Choroid plexus epithelial cell (primary cell): ENCODE measurements at regions not wholly inside any gene's neighbourhood (a gene's known extent, or its start where the extent isn't known, plus 50 kb on each side); places are given as distances from the start of the nearest gene placed in this dataset.

Experiments used
- DNase-seq: peaks from one replicate; pipeline ENCODE4 v3.0.0-alpha.2; 2010; ENCODE audit warnings: low read depth
- H3K4me3 ChIP-seq: 2 replicates; pipeline ENCODE4 v1.5.1; 2011; ENCODE audit warnings: low read depth, mild to moderate bottlenecking, control low read depth, low read length, moderate library complexity
- TF ChIP-seq, protein P1 (sequence below): conservative IDR thresholded peaks from 2 replicates; pipeline ENCODE4 v1.5.1; 2011; ENCODE audit warnings: low read depth, mild to moderate bottlenecking, control low read depth, inconsistent platforms, low read length, moderate library complexity

DNA sequence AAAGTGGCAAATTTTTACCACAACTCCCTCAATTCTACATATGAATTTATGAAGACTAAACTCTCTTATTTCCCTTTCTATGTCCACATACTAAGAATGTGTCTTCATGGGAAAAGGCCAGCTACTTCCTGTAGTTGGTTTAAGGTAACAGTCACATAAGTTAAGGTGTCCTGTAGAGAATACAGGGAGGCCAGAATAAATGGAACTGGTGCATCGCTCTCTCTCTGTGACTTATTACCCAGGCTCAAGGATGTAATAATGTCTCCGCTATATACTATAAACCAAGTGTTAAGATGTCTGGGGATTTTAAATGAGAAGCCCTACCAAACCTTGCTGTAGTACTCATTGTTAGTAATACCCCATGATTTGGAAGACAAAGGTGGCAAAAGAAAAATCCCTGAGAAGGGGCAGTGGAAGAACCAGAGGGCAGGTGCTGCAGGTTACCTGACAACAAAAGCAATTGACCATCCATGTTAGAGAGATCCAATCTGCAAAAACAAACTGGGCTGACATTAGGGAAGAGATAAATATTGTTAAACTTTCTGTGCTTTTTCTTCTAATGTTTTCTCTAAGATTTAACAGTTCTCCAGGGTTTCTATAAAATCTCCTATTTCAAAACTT, 372.8 kb downstream of the TMX3 start:
- H3K4me3 ChIP-seq, result no peak overlapping the region
- TF ChIP-seq, protein P1, sequence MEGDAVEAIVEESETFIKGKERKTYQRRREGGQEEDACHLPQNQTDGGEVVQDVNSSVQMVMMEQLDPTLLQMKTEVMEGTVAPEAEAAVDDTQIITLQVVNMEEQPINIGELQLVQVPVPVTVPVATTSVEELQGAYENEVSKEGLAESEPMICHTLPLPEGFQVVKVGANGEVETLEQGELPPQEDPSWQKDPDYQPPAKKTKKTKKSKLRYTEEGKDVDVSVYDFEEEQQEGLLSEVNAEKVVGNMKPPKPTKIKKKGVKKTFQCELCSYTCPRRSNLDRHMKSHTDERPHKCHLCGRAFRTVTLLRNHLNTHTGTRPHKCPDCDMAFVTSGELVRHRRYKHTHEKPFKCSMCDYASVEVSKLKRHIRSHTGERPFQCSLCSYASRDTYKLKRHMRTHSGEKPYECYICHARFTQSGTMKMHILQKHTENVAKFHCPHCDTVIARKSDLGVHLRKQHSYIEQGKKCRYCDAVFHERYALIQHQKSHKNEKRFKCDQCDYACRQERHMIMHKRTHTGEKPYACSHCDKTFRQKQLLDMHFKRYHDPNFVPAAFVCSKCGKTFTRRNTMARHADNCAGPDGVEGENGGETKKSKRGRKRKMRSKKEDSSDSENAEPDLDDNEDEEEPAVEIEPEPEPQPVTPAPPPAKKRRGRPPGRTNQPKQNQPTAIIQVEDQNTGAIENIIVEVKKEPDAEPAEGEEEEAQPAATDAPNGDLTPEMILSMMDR, result no peak
- no peak for DNase-seq

DNA sequence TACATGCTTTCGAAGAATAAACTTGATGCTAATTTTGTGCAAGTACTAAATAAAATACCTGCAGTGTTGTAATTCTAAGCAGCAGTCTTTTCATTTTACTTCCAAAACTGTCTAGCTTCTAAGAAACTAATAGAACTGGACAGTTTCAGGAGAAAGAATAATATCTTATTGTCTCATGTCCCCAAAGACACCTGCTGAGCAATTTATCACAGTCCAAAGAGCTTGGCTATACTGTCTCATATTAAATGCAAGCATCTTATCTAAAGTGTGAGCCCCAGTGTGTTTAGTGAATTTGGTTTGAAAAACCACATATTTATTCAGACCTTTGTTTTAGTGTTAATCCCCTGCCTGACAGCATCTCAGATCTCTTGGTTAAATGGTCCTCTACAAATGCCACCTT, 374.3 kb downstream of the TMX3 start:
- no peak overlapping the region for H3K4me3 ChIP-seq
- DNase-seq, result no peak
- TF ChIP-seq, protein P1, result no peak

DNA sequence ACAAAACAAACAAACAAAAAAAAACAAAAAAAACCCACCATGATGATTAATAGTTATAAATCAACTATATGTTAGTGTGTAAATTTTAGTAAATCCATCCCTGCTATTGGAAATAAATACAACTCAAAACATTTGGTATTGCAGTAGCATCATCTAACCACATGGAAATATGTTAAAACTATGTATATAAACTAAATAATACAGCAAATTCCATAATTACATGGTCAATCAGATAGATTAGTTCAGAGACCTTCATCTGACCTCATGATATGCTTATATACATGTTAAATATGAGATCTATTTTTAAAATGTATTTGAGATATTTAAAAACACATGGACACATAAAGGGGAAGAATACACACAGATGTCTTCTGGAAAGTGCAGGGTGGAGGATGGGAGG, 384.2 kb downstream of the TMX3 start:
- DNase-seq, result no peak
- H3K4me3 ChIP-seq, result no peak overlapping the region
- TF ChIP-seq, protein P1, result no peak

DNA sequence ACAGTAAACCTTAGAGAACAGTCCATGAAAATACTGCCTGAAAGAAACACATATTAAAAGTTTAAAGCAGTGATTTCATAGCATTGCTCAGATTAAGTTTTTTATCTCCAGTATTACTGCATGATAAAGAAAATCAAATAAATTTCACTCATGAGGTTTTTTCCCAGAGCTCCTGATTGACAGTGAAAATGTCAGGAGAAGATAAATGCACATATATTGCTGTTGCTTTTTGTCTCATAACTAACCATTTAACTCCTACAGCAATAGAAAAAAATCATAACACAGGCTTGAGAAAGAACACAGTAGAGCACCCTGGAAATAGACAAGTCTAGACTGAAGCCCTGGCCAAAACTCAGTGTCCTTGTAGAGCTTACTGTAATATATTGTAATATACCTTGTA, 391.0 kb downstream of the TMX3 start:
- TF ChIP-seq, protein P1, result no peak

GRCh38 chr18:68316636-68317035, 398.3 kb downstream of the TMX3 start:
- TF ChIP-seq, protein P1, result no peak
- H3K4me3 ChIP-seq, result peak overlapping the region; percentile 36
- DNase-seq, result peak; percentile 55

More for the DNA sequence above, 391.0 kb downstream of the TMX3 start:
- no peak for DNase-seq
- H3K4me3 ChIP-seq, result no peak overlapping the region

DNA sequence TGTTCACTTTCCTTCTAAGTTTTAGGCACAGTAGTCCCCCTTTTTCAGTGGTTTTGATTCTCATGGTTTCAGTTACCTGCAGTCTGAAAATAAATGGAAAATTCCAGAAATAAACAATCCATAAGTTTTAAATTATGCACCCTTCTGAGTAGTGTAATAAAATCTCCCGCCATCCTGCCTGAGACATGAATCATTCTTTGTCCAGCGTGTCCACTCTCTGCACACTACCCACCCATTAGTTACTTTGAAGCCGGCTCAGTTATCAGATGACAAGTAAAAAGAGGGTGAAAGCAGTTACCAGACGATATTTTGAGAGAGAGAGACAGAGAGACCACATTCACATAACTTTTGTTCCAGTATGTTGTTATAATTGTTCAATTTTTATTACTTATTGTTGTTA, 400.5 kb downstream of the TMX3 start:
- peak; percentile 15 for DNase-seq
- H3K4me3 ChIP-seq, result no peak overlapping the region
- TF ChIP-seq, protein P1, result no peak

- no peak for DNase-seq
- TF ChIP-seq, protein P1, result no peak
- H3K4me3 ChIP-seq, result no peak overlapping the region
Measured at GRCh38 chr18:68301441-68301840, 413.5 kb downstream of the TMX3 start.
